GM23248 (cell line): ENCODE measurements at regions not wholly inside any gene's neighbourhood (a gene's known extent, or its start where the extent isn't known, plus 50 kb on each side); places are given as distances from the start of the nearest gene placed in this dataset.

Experiments used
- DNase-seq: peaks from one replicate; pipeline ENCODE4 v3.0.0-alpha.2; 2015
- H2AFZ ChIP-seq: fragments of 200-600 bp; sonication (generic); 2 replicates; pipeline ENCODE4 v1.6.1; 2016; ENCODE audit warnings: antibody characterized with exemption
- H3F3A ChIP-seq: fragments of 200-600 bp; sonication (generic); 2 replicates; pipeline ENCODE4 v1.6.1; 2016; ENCODE audit warnings: mild to moderate bottlenecking, antibody characterized with exemption, mixed run types; ENCODE audit not compliant: insufficient read depth
- H3K27ac ChIP-seq: fragments of 200-600 bp; sonication (generic); 2 replicates; pipeline ENCODE4 v1.5.1; 2016; ENCODE audit warnings: mild to moderate bottlenecking
- H3K27me3 ChIP-seq: fragments of 200-600 bp; sonication (generic); replicated peaks from 2 replicates; pipeline ENCODE4 v1.6.1; 2016; ENCODE audit warnings: mild to moderate bottlenecking; ENCODE audit not compliant: insufficient read depth
- H3K36me3 ChIP-seq: fragments of 200-600 bp; sonication (generic); 2 replicates; pipeline ENCODE4 v1.6.1; 2016; ENCODE audit warnings: low read depth, mild to moderate bottlenecking
- H3K4me1 ChIP-seq: fragments of 200-600 bp; sonication (generic); 2 replicates; pipeline ENCODE4 v1.6.1; 2016; ENCODE audit warnings: mild to moderate bottlenecking; ENCODE audit not compliant: insufficient read depth
- H3K4me2 ChIP-seq: fragments of 200-600 bp; sonication (generic); one replicate; pipeline ENCODE4 v1.6.1; 2016; ENCODE audit warnings: mild to moderate bottlenecking; ENCODE audit not compliant: unreplicated experiment
- H3K4me3 ChIP-seq: fragments of 200-600 bp; sonication (generic); 2 replicates; pipeline ENCODE4 v1.5.1; 2016; ENCODE audit warnings: mild to moderate bottlenecking
- H3K79me2 ChIP-seq: fragments of 200-600 bp; sonication (generic); 2 replicates; pipeline ENCODE4 v1.6.1; 2016; ENCODE audit warnings: mild to moderate bottlenecking; ENCODE audit not compliant: insufficient read depth
- H3K9ac ChIP-seq: fragments of 200-600 bp; sonication (generic); 2 replicates; pipeline ENCODE4 v1.6.1; 2016; ENCODE audit warnings: mild to moderate bottlenecking
- H3K9me2 ChIP-seq: fragments of 200-600 bp; sonication (generic); 2 replicates; pipeline ENCODE4 v1.6.1; 2016; ENCODE audit warnings: mixed run types, mild to moderate bottlenecking, moderate library complexity; ENCODE audit not compliant: insufficient read depth
- H3K9me3 ChIP-seq: fragments of 200-600 bp; sonication (generic); one replicate; pipeline ENCODE4 v1.6.1; 2017; ENCODE audit warnings: low read depth
- H4K20me1 ChIP-seq: fragments of 200-600 bp; sonication (generic); 2 replicates; pipeline ENCODE4 v1.6.0; 2016; ENCODE audit not compliant: insufficient read depth
- EZH2 ChIP-seq: fragments of 200-600 bp; sonication (generic); IDR thresholded peaks from 2 replicates; pipeline ENCODE4 v1.6.1; 2018; ENCODE audit warnings: antibody characterized with exemption, mild to moderate bottlenecking; ENCODE audit not compliant: insufficient read depth, poor library complexity, severe bottlenecking
- EZH2phosphoT487 ChIP-seq: fragments of 200-600 bp; sonication (generic); IDR thresholded peaks from 2 replicates; pipeline ENCODE4 v1.6.1; 2018; ENCODE audit warnings: antibody characterized with exemption, moderate library complexity, mild to moderate bottlenecking, low read depth; ENCODE audit not compliant: insufficient read depth
- WGBS, 2 experiments: methylation state at CpG; one replicate each; pipeline ENCODE4 v1.1.6; 2015 to 2017; ENCODE audit warnings: low lambda C conversion rate in 2 of 2, low coverage in 1 of 2; ENCODE audit errors: missing lambda C conversion rate in 2 of 2; 5-methylcytosine and 5-hydroxymethylcytosine counted together
- in situ Hi-C: fragments of 300-500 bp; cut with MboI; formaldehyde crosslinking; loops from 2 replicates; pipeline ENCODE4 v1.15.0; 2020

DNA sequence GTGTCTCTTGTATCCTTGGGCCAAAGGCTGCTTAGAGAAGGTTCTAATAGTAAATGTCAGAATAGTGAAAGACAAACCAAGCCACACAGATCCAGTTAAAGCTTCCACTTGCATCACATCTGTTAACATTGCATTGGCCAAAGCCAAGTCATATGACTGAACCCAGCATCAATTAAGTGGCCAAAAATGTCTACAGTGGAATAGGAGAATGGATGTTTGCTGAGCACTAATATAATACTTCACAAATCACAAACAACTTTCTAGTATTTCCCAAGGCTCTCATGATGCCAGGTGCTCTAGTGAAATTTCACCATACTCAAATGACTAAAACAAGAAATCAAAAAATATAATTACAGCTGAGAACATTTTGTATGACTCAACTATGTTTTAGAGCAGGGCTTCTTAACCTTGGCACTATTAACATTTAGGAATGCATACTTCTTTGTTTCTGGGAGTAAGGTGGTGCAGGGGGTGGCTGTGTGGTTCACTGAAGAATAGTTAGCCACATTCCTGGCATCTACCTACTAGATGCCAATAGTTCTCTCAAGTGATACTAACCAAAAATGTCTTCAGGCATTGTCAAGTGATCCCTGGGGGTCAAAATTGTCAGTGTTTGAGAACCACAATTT, 148.0 kb upstream of the SPTLC3 start:
- Histone ChIP-seq H2AFZ (no peak overlapping the region), H3K4me2 (no peak overlapping the region), H3K9ac (no peak overlapping the region), H3K9me2 (no peaks in the 10 kb centered on the region), H3K27me3 (no peaks in the 10 kb centered on the region), H3K36me3 (no peaks in the 10 kb centered on the region), H3K4me3 (no peak overlapping the region), H3K79me2 (no peaks in the 10 kb centered on the region), H3K9me3 (no peaks in the 10 kb centered on the region), H3K27ac (no peak overlapping the region), H3K4me1 (no peaks in the 10 kb centered on the region), H4K20me1 (no peaks in the 10 kb centered on the region), H3F3A (no peaks in the 10 kb centered on the region)
- in situ Hi-C loops: no loop called here
- TF ChIP-seq EZH2phosphoT487 (no peak), EZH2 (no peak)
- no peak for DNase-seq

DNA sequence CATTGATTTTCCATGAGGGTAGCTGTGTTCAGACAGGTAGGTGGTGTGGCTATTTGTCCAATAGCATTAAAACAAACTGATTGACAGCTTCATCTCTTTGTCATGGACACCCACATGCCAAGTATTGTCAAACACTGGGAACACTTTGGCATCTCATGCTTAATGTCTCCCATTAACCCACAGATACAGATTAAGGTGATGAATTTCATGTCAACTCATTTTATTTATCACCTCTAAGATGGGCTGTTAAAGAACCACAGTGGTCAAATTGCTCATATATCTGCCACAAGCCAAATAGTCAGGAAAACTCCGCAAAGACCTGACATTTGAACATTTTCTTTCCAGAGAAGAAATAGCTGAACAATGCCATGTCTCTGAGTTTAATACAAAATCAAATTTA, 139.1 kb upstream of the SPTLC3 start:
- H3K79me2 ChIP-seq: no peaks in the 10 kb centered on the region
- in situ Hi-C loops: no loop called here
- H3K9me3 ChIP-seq: no peaks in the 10 kb centered on the region
- WGBS, 2 experiments: 53 to 61% methylated on average over 1 of the region's 1 CpG
- H3K36me3 ChIP-seq: no peaks in the 10 kb centered on the region
- no peak overlapping the region for H3K4me2 ChIP-seq
- TF ChIP-seq EZH2 (no peak), EZH2phosphoT487 (no peak)
- H3K4me3 ChIP-seq: no peak overlapping the region
- H3K9ac ChIP-seq: no peak overlapping the region
- H2AFZ ChIP-seq: no peak overlapping the region
- DNase-seq: no peak
- no peaks in the 10 kb centered on the region for H4K20me1 ChIP-seq
- no peak overlapping the region for H3K27ac ChIP-seq
- no peaks in the 10 kb centered on the region for H3F3A ChIP-seq
- no peaks in the 10 kb centered on the region for H3K27me3 ChIP-seq
- H3K9me2 ChIP-seq: no peaks in the 10 kb centered on the region
- no peaks in the 10 kb centered on the region for H3K4me1 ChIP-seq

DNA sequence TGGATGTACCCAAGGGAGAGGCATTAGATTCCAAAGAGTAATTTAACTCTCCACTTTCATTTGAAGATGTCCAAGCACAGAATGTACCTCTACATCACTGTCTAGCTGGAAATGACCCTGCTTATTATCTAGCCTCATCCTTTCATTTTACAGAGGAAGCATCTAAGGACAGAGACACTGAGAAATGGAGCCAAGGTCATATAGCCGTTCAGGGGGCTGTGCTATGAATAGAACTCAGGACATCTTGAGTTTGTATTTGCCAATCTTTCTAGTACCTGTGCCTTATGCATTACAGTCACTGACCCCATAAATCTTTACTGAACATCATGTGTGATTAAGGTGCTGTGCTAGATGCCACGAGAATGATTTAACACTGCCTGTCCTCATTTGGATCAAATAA, 138.2 kb upstream of the SPTLC3 start:
- no peaks in the 10 kb centered on the region for H4K20me1 ChIP-seq
- H3K27ac ChIP-seq: no peak overlapping the region
- H2AFZ ChIP-seq: no peak overlapping the region
- no peaks in the 10 kb centered on the region for H3K9me2 ChIP-seq
- no peaks in the 10 kb centered on the region for H3F3A ChIP-seq
- H3K9me3 ChIP-seq: no peaks in the 10 kb centered on the region
- 0 to 2% methylated on average over 2 of the region's 2 CpGs for WGBS, 2 experiments
- no peaks in the 10 kb centered on the region for H3K4me1 ChIP-seq
- no peak overlapping the region for H3K4me2 ChIP-seq
- H3K36me3 ChIP-seq: no peaks in the 10 kb centered on the region
- no peak overlapping the region for H3K9ac ChIP-seq
- H3K79me2 ChIP-seq: no peaks in the 10 kb centered on the region
- TF ChIP-seq EZH2 (no peak), EZH2phosphoT487 (no peak)
- DNase-seq: no peak
- H3K27me3 ChIP-seq: no peaks in the 10 kb centered on the region
- in situ Hi-C loops: no loop called here
- H3K4me3 ChIP-seq: no peak overlapping the region

DNA sequence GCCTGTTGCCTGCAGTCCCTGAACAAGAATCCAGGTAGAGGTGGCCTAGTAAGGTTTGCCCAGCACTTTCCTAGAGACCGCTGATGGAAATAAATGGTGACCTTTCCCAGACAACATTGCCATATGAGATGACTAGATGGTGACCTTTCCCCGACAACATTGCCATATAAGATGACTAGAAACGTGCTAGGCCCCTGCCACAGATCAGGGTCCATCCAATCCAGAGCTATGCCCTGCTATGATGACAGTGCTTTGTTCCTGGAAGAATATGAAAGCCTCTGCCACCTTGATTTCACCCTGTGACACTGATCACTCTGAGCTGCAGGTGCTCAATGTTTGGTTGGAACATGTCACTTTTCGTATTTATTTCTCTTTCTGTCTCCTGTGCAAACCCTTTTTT, 133.8 kb upstream of the SPTLC3 start:
- in situ Hi-C loops: no loop called here
- 28 to 29% methylated on average over 4 of the region's 4 CpGs for WGBS, 2 experiments

DNA sequence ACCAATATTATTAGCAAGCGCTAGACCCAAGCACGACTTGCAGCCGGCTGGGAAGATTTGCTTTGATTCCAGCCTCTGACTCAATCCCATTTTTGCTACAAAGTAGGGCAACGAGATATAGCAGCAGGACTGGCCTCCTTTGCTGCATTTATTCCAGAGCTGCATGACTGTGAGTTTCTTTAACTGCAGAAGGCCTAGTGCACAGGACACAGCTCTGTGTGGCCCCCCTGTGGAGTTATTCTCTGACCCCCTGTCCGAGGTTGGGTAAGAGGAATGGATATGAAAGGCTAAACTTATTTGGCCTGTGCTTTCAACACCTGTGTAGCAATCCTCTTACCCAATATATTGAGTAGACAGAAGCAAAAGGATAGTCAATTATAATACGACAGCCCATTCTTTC, 133.3 kb upstream of the SPTLC3 start:
- Histone ChIP-seq H4K20me1 (no peaks in the 10 kb centered on the region), H3K36me3 (no peaks in the 10 kb centered on the region), H3F3A (no peaks in the 10 kb centered on the region), H3K4me3 (no peak overlapping the region), H3K9me3 (no peaks in the 10 kb centered on the region), H3K79me2 (no peaks in the 10 kb centered on the region), H3K27me3 (no peaks in the 10 kb centered on the region), H3K9me2 (no peaks in the 10 kb centered on the region), H3K9ac (no peak overlapping the region), H3K27ac (no peak overlapping the region), H3K4me1 (no peaks in the 10 kb centered on the region), H3K4me2 (no peak overlapping the region), H2AFZ (no peak overlapping the region)
- WGBS, 2 experiments: 33 to 34% methylated on average over 6 of the region's 6 CpGs
- in situ Hi-C loops: no loop called here
- TF ChIP-seq EZH2phosphoT487 (no peak), EZH2 (no peak)
- DNase-seq: no peak

More for the DNA sequence above, 133.8 kb upstream of the SPTLC3 start:
- no peak overlapping the region for H3K4me2 ChIP-seq
- no peaks in the 10 kb centered on the region for H3K79me2 ChIP-seq
- H3K4me1 ChIP-seq: no peaks in the 10 kb centered on the region
- H3K27me3 ChIP-seq: no peaks in the 10 kb centered on the region
- H3F3A ChIP-seq: no peaks in the 10 kb centered on the region
- no peaks in the 10 kb centered on the region for H4K20me1 ChIP-seq
- H3K27ac ChIP-seq: no peak overlapping the region
- H3K36me3 ChIP-seq: no peaks in the 10 kb centered on the region
- no peak overlapping the region for H2AFZ ChIP-seq
- no peak overlapping the region for H3K4me3 ChIP-seq
- DNase-seq: no peak
- no peaks in the 10 kb centered on the region for H3K9me2 ChIP-seq
- H3K9ac ChIP-seq: no peak overlapping the region
- no peaks in the 10 kb centered on the region for H3K9me3 ChIP-seq
- TF ChIP-seq EZH2 (no peak), EZH2phosphoT487 (no peak)
